ENCODE measurements at regions not wholly inside any gene's neighbourhood (a gene's known extent, or its start where the extent isn't known, plus 50 kb on each side); places are given as distances from the start of the nearest gene placed in this dataset.

DNA sequence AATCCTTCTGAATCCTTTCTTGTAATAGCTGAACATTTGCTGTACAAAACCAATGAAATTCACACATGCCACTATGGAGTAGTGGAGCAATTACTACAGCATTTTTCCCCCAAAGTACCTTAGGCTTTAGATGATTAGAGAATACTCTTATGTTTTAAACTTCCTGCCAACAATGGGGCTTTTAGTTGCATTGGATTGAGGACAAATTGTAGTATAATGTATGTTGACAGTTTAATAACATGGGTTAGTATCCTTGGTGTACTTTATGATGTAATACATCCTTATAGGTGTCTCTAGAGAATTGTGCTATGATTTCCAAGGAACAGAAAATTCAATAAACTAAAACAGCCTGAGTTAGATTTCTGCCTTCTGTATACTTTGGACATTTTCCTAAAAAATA lies 422.7 kb upstream of the GRAMD2B start:
- no peak overlapping the region for H3K27ac Mint-ChIP-seq
- H3K4me3 Mint-ChIP-seq = no peak overlapping the region
- no peaks in the 10 kb centered on the region for H3K4me1 Mint-ChIP-seq (ENCODE audit: low read depth)
- TF ChIP-seq CTCF (IDR thresholded peaks at IDR 0.05) = no peak
- H3K9me3 Mint-ChIP-seq = peaks cover 41% of the 10 kb centered on the region
- no peak for DNase-seq
- H3K36me3 Mint-ChIP-seq (ENCODE audit: low read depth) = no peaks in the 10 kb centered on the region
- no peaks in the 10 kb centered on the region for H3K27me3 Mint-ChIP-seq (ENCODE audit: insufficient read depth)

- Mint-ChIP-seq H3K9me3 (peaks cover 26% of the 10 kb centered on the region), H3K4me3 (no peak overlapping the region), H3K27me3 (ENCODE audit: insufficient read depth) (no peaks in the 10 kb centered on the region), H3K27ac (no peak overlapping the region), H3K4me1 (ENCODE audit: low read depth) (no peaks in the 10 kb centered on the region), H3K36me3 (ENCODE audit: low read depth) (no peaks in the 10 kb centered on the region)
- no peak for TF ChIP-seq CTCF (IDR thresholded peaks at IDR 0.05)
- DNase-seq = no peak
Observed at GRCh38 chr5:126002222-126002897, 420.8 kb upstream of the GRAMD2B start.

DNA sequence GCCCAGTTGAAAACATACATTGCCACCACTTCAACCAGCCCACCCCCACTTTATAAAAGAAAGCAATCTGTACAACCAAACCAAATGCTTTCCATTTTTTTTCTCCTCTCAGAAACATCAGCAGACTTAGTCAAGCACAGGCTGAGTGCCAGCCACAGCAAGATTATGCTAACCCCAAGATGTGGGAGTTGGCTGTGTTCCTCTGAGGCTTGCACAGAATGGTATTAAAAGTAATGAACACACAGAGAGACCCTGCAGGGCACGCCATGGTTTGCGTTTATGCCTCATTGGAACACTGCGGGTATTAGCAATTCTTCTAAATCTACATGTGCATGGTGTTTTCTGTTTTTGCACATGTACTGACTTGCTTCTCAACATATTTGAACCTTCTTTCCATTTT lies 419.9 kb upstream of the GRAMD2B start:
- no peak for TF ChIP-seq CTCF (IDR thresholded peaks at IDR 0.05)
- H3K4me1 Mint-ChIP-seq (ENCODE audit: low read depth) = no peaks in the 10 kb centered on the region

DNA sequence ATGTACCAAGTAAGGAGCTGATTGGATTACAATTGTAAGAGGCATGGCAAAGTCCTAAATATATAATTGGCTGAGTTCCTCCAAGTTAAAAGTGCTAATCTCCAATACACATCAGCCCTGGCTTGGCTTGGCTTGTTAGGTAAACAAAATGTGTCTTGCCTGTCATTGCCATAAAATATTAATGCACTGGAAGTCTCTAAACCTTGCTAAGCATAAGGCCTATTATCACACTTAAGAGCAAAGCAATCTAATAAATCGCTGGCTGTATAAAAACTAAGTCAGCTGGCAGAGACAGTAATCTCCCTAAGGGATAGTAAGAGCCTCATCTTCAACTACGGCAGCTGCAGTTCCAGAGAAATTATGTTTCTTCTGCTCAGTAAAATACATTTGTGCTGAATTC lies 418.6 kb upstream of the GRAMD2B start:
- DNase-seq = no peak
- H3K9me3 Mint-ChIP-seq = peaks cover 20% of the 10 kb centered on the region
- no peaks in the 10 kb centered on the region for H3K4me1 Mint-ChIP-seq (ENCODE audit: low read depth)
- no peak for TF ChIP-seq CTCF (IDR thresholded peaks at IDR 0.05)
- no peak overlapping the region for H3K27ac Mint-ChIP-seq
- H3K27me3 Mint-ChIP-seq (ENCODE audit: insufficient read depth) = no peaks in the 10 kb centered on the region
- no peak overlapping the region for H3K4me3 Mint-ChIP-seq
- H3K36me3 Mint-ChIP-seq (ENCODE audit: low read depth) = no peaks in the 10 kb centered on the region

More for the DNA sequence above, 419.9 kb upstream of the GRAMD2B start:
- peaks cover 26% of the 10 kb centered on the region for H3K9me3 Mint-ChIP-seq
- no peak overlapping the region for H3K4me3 Mint-ChIP-seq
- no peaks in the 10 kb centered on the region for H3K27me3 Mint-ChIP-seq (ENCODE audit: insufficient read depth)
- no peak for DNase-seq
- no peaks in the 10 kb centered on the region for H3K36me3 Mint-ChIP-seq (ENCODE audit: low read depth)
- no peak overlapping the region for H3K27ac Mint-ChIP-seq

- H3K9me3 Mint-ChIP-seq = peaks cover 23% of the 10 kb centered on the region
- DNase-seq = no peak
- H3K27me3 Mint-ChIP-seq (ENCODE audit: insufficient read depth) = no peaks in the 10 kb centered on the region
- no peaks in the 10 kb centered on the region for H3K4me1 Mint-ChIP-seq (ENCODE audit: low read depth)
- peaks cover under 1% of the 10 kb centered on the region; the same call in 1 of the 2 replicates for H3K36me3 Mint-ChIP-seq (ENCODE audit: low read depth)
- no peak overlapping the region for H3K4me3 Mint-ChIP-seq
- TF ChIP-seq CTCF (IDR thresholded peaks at IDR 0.05) = no peak
- no peak overlapping the region for H3K27ac Mint-ChIP-seq
Observed at GRCh38 chr5:126007841-126008240, 415.4 kb upstream of the GRAMD2B start.

All from HFFc6 (cell line).